NCI-H146 treated with DMSO at 0.1 percent for 48 hours (cell line): ENCODE measurements at regions not wholly inside any gene's neighbourhood (a gene's known extent, or its start where the extent isn't known, plus 50 kb on each side); places are given as distances from the start of the nearest gene placed in this dataset.

Experiments used
- DNase-seq: peaks from one replicate; lab custom pipeline; 2025; ENCODE audit not compliant: unreplicated experiment; lab: John Stamatoyannopoulos, UW

- no peak for DNase-seq
These were observed 87.1 kb upstream of the SELENOP start for GRCh38 chr5:42898760-42899159.

GRCh38 chr5:42896523-42896922 is 84.8 kb upstream of the SELENOP start:
- DNase-seq = no peak

DNA sequence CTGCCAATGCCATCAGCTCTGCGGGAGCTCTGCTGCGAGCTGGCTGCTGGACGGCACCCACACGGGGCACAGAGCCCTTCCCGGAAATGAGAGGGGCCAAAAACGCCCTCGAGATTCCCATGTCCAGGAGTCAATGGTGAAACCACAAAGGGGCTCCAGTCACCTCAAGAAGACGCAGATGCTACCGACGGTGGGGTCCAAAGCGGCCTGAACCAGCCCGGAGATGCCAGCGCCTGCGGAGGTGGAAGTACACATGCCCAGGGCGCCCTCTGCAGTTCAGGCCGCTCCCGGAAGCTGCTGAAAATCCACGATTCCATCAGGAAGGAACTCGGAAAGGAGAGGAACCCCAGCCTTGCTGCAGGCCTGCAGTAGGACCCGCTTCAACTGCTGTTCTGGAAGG is 82.4 kb upstream of the SELENOP start:
- DNase-seq = no peak

GRCh38 chr5:42889311-42889933 is 77.7 kb upstream of the SELENOP start:
- DNase-seq = no peak

- DNase-seq = no peak
These were observed 77.1 kb upstream of the SELENOP start for GRCh38 chr5:42888771-42889170.

- DNase-seq = no peak
These were observed 75.9 kb upstream of the SELENOP start for GRCh38 chr5:42887575-42887974.

DNA sequence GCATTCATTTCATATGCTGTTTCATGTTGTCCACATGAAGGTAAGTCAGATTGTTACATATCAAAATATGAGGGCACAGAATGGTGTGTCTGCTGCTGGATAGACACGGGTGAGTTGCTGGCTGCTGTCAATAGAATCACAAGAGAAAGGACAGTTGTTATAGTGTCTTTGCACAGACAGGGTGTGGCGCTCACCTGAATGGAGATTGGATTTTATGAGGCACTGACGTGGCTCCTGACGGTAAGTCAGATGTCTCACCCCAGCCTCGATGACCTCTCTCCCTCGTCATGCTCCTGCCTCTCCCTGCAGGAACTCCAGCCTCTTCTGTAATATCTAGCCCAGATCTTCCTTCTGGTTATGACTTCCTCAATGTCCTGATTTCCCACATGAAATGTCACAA is 75.4 kb upstream of the SELENOP start:
- no peak for DNase-seq

DNA sequence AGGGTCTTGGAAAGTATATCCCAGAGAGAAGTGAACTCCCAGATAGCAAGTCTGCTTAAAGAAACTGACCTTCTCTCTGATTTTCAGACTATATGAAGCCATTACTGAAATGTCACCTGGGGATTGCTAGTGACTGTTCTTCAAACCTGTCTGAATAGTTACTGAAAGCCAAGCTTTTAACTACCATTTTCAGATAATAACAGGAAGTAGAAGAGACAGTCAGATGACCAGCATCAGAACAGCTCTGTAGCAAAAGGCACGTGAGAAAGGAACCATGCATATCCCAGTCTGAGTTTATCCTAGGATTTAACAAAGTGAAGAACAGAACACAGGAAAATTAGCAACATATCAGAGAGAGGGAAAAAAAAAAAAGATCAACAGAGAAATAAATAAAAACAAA is 74.9 kb upstream of the SELENOP start:
- no peak for DNase-seq

DNA sequence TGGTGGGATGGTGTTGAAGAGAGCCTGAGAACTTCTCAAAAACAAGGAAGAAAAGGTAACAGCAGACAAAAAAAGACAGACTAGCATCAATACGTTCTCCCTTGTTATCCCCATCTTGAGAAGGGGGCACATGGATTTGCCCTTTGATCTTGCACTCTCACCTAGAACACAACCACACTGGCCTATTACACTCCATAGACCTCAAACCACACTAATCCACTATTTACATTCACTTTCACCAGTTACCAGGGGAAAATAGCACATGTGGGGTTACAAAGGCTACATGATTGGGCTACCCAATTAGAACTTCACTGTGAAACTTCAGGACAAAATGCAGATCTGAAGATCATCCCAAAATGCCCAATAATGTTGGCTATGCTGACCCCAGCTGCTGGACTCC is 72.6 kb upstream of the SELENOP start:
- DNase-seq = no peak

DNA sequence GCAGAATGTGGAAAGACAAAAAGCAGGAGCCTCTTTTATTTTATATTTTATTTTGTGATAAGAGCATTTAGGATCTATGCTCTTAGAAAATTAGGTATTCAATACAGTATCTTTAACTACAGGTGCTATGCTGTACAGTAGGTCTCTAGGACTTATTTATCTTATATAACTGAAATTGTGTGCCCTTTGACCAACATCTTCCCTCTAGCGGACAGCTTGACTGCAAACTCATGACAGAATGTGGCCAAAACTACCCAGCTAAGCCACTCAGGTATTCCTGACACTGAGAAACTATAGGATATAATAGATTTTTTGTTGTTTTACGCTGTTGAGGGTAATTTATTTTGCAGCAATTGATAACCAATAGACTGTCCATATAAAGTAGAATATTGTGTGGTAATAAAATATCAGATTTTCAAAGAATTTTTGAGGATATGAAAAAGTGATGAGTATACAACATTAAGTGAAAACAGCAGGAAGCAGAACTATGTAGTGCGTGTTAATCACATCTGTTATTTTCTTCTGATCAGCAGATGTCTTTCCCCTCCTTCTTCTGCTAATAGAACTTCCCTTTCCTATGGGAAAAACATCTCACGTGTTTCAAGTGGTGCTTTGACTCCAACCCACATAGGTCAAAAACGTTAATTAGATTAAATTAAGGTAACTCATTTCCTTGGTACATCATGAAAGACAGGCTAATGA is 69.9 kb upstream of the SELENOP start:
- no peak for DNase-seq

GRCh38 chr5:42880496-42881150 is 68.9 kb upstream of the SELENOP start:
- no peak for DNase-seq

DNA sequence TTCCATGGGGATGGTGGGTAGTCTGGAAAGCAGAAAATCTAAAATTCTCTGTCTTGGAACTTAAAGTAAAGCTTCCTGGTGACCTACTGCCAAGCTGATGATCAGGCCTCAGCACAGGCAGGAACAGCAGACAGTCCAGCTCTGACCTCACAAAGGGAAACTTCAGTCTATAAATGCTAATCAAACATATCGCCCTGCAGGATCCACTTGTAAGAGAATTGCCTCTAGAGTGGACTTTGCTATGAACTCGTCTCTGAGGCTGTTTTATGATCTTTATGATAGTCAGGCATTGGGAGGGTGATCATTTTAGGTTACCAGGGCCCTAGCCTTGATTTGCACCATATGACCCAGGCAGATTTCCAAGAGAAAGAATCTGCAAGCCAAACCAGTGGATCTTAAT is 67.6 kb upstream of the SELENOP start:
- DNase-seq = no peak

- no peak for DNase-seq
These were observed 66.9 kb upstream of the SELENOP start for GRCh38 chr5:42878550-42878949.

GRCh38 chr5:42878041-42878440 is 66.3 kb upstream of the SELENOP start:
- no peak for DNase-seq

GRCh38 chr5:42877431-42877830 is 65.7 kb upstream of the SELENOP start:
- no peak for DNase-seq

GRCh38 chr5:42876375-42876844 is 64.7 kb upstream of the SELENOP start:
- no peak for DNase-seq

GRCh38 chr5:42875785-42876374 is 64.2 kb upstream of the SELENOP start:
- DNase-seq = no peak

- DNase-seq = no peak
These were observed 63.5 kb upstream of the SELENOP start for GRCh38 chr5:42875211-42875610.

DNA sequence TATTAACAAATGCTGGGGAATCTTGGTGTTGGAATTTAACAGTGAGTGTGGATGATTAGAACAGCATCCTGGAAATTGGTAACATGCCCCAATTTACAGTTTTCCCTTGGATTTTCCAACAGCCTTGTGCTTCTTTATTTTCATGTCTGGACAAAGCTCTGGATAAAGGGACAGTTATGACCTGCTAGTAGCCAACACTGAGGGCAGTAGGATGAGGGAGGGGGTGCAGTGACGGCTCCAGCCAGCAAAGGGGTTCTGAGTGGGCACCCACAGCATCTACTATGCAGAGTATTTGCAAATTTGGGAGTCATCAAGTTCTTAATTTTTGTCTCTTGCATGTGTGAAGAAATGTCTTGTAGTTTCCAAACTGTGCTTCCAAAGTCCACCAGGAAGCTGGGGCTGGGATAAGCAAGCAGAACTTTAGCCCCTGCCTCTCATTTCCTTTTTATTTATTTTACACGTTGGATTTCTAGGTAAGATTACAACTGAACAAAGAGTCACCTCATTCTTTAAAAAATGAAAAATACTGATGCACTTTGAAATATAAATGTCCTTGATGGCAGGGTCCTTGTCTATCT is 63.0 kb upstream of the SELENOP start:
- DNase-seq = no peak

DNA sequence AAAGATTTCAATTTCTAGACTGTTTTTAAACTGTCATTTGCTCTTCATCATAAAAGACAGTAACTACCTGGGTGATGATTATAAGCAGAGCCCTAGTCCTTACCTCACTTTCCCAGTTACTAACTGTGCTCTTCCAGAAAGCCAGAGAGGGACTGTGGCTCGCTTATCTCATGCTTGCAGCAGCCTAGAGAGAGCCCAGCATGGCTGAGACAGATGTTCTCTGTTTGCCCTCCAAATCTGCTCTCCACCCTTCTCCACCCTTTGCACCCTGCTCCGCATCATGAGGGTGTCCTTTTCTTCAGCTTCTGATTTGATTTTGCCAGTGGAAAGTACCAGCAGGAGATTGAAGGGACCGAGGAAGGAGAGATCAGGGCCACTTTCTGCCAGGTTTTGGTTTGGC is 61.2 kb upstream of the SELENOP start:
- DNase-seq = no peak

- DNase-seq = no peak
These were observed 59.3 kb upstream of the SELENOP start for GRCh38 chr5:42870882-42871418.
